DND-41 (cell line): ENCODE measurements at regions not wholly inside any gene's neighbourhood (a gene's known extent, or its start where the extent isn't known, plus 50 kb on each side); places are given as distances from the start of the nearest gene placed in this dataset.

Source experiments
- EZH2 ChIP-seq: IDR thresholded peaks from 3 replicates; pipeline ENCODE4 v1.6.1; 2012; ENCODE audit warnings: borderline replicate concordance, low read depth, mild to moderate bottlenecking, moderate library complexity, low read length, inconsistent platforms; ENCODE audit not compliant: severe bottlenecking
- TF ChIP-seq, protein P1 (sequence below): IDR thresholded peaks from 2 replicates; pipeline ENCODE4 v1.5.1; 2012; ENCODE audit warnings: borderline replicate concordance, low read length, moderate library complexity, mild to moderate bottlenecking; ENCODE audit not compliant: poor library complexity, severe bottlenecking; ENCODE audit errors: extremely low read depth

DNA sequence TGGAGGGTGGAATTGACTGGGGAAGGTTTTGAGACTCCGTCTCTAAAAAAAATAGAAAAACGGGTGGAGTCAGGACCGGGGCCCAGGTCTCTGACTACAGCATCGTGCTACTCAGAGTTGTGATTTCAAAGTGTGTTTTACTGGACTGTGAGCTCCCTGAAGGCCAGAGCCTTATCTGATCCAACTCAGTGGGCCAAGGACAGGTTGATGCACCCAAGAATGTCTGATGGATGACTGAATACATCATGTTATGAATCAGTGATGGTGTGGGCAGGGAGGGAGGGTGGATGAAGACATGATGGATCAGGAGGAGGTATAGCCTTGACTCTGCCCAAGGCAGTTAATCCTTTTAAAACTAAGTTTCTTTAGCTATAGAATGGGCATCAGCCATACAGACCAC lies 81.6 kb downstream of the FOXD2 start:
- TF ChIP-seq, protein P1, sequence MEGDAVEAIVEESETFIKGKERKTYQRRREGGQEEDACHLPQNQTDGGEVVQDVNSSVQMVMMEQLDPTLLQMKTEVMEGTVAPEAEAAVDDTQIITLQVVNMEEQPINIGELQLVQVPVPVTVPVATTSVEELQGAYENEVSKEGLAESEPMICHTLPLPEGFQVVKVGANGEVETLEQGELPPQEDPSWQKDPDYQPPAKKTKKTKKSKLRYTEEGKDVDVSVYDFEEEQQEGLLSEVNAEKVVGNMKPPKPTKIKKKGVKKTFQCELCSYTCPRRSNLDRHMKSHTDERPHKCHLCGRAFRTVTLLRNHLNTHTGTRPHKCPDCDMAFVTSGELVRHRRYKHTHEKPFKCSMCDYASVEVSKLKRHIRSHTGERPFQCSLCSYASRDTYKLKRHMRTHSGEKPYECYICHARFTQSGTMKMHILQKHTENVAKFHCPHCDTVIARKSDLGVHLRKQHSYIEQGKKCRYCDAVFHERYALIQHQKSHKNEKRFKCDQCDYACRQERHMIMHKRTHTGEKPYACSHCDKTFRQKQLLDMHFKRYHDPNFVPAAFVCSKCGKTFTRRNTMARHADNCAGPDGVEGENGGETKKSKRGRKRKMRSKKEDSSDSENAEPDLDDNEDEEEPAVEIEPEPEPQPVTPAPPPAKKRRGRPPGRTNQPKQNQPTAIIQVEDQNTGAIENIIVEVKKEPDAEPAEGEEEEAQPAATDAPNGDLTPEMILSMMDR, result no peak
- TF ChIP-seq EZH2, result no peak
